Fibroblast of skin of back (primary cell): ENCODE measurements at regions not wholly inside any gene's neighbourhood (a gene's known extent, or its start where the extent isn't known, plus 50 kb on each side); places are given as distances from the start of the nearest gene placed in this dataset.
"Not testable (repeated sequence)": the region's sequence is repeated elsewhere in the genome, so short reads cannot be mapped to it uniquely, and the experiment has no call there.

ENCODE experiments used
- DNase-seq: peaks from one replicate; pipeline ENCODE4 v3.0.0-alpha.2; 2013

- no peak for DNase-seq
Measured at GRCh38 chrX:139199933-139200332, 330.6 kb upstream of the F9 start.

DNA sequence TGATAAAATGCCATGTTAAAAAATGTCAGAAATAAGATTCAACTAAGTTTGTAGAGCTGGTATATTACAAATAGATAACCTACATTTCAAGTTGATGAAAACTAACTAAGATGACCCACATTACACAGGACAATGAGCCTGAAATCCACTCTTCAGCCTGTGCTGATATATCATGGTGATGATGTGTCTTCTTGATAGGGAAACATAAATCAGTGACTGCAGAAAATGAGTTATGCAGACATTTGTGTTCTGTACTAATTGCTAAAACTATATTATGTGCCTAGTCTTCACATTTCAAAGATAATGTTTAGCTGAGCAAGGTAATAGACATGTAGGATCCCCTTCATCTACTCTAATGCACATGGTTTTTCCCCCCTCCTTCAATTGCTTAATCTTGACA, 331.6 kb upstream of the F9 start:
- no peak for DNase-seq

DNA sequence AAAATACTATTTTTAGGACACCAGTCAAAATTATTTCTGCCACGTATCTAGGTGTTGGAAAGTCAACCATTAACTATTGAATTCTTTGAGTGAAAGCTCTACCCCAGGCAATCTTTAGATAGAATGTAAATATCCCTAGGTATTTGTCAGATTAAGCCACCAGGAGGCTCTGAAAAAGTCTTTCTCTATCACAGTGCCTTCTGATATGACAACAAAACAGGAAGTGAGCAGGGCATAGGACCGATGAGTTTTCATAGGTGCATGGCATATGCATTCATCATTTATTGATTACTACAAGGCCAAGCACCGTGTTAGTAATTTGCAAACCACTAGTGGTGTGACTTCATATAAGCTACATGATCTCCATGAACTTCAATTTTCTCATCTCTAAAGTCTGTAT, 333.6 kb upstream of the F9 start:
- DNase-seq, result no peak

DNA sequence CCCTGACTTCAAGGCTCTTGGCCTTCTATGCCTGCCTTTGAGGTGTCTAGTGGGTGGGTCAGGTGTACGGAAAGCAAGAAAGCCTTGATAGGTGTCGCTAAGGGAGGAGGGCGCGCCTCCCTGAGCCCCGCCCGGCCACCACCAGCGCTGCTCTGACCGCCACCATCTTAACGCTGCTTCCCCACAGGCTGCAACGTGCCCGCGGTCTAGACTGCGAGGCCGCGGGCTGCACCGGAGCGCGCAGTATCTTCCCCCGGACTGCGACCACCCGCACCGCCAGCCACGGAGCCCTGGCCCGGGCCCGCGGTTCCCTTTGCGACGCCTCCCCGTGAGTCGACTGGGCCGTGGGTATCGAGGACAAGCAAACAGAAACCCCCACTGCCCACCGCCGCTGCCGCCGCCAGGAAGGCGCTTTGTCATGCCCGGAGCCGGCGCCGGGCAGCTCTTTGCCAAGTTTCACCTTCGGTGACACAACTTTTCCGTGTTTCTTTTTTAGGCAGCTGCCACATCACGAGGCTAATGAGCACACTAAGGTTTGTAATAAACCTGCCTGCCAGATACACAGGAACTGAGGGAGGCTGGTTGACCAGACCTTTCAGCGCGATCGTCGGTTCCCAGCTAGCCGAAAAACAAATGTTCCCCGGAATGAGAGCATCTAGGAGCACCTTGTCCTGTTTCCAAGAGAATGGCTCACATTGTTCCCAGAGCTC, 335.8 kb upstream of the F9 start:
- no peak for DNase-seq

DNA sequence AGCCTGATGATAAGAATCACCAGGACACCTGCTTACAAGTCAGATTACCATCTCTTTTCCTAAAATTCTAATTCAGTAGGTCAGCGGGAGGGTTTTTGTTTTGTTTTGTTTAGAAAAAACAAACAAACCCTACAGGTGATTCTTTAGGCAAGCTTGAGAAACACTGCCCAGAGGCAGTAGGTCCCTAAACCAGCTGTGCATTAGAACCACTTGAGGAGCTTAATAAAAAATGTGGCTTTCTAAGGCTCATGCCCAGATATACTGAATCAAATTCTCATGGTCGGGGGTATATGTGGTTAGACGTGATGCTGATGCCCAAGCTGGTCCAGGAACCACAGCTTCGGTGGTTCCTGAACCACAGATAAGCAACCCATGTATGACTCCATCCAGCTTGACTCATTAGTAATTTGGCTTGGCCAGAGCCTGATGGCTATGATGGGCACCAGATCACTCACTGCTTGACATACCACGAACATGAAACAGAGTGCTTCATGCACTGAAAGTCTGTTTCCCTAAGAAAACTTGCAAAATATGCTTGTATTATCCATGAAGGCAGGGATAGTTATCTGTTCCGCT, 338.1 kb upstream of the F9 start:
- DNase-seq, result no peak

- DNase-seq, result no peak
Measured at GRCh38 chrX:139191746-139192385, 338.7 kb upstream of the F9 start.

- no peak for DNase-seq
Measured at GRCh38 chrX:139191286-139191685, 339.3 kb upstream of the F9 start.

DNA sequence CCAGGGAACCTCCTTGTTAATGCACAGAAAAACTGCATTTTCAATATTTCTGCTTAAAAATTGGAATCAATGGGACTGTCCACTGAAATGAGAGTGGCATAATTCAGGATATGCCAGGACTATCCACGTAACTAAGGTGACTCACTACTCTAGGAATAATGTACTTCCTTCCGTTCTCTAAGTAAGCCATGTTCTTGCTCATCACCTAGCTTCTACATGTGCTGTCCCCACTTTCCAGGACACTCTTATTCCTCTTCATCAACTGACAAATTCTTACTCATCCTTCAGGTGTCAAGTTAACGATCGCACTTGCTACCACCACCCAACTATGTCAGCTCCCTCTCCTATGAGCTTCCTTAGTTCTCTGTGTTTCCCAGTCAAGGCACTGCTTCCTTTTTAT, 342.8 kb upstream of the F9 start:
- DNase-seq, result no peak

DNA sequence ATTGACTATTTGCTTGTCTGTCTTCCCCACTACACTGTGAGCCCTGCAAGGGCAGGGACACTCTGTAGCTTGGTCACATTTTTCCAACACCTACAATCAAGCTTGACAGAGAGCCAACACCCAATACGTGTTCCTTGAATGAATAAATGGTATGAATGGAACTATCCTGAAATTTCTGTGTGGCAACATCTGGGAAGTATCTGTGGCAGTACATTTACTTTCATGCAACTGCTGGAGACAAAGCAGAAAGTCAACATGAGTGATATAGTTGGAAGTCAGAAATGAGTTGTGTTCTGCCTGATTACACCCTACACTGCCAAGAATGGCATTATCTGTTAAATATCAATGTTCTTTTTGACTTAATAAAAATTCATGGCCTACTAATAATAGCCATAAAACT, 343.5 kb upstream of the F9 start:
- no peak for DNase-seq

DNA sequence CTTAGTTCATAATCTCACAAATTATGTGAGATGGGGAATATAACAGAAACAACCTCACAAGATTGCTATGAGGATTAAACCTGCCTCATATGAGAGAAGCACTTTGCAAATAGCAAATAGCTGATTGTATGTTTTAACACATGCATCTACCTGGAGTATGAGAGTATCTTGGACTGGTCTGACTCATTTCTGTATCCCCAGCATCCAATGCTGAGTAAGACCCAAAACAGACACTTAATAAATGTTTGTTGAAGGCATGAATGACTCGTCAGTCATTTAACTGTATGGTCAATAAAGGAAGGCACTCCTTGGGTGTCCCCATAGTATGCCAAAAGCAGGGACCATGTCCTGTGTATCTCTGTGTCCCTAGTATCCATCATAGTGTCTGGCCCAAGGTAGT, 350.9 kb upstream of the F9 start:
- no peak for DNase-seq

DNA sequence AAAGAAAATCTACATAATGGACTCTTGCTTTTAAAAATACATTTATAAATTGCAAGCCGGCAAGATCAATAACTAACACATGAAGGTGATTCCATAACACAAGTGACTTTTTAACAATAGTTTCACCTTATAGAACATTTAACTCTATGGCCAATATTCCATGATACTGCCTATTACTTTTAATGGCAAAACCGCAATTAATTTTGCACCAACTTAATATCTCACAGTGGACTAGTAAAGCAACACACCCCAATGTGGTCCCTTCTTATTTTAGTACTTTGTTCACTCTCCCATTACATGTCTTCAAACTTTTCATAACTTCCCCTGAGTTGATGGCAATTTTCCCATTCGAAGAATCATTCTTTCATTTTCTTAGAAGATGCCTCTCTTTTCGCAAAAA, 351.6 kb upstream of the F9 start:
- DNase-seq, result no peak

DNA sequence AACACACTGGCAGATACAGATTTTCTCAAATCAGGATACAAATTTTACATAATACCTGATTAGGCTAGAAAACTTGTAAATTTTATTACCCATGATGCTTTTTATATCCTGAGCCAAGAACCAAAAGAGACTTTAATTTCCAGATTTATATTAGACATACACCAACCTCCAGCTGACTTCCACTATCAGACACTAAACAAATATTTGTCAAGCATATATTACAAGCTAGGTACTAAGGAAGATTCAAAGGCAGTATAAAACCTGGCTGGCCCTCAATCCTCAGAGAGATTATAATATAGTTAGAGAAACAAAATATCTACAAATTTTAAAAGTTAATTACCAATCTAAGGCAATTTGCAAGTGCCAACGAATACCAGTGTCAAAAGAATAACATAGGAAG, 357.8 kb upstream of the F9 start:
- DNase-seq, result no peak

DNA sequence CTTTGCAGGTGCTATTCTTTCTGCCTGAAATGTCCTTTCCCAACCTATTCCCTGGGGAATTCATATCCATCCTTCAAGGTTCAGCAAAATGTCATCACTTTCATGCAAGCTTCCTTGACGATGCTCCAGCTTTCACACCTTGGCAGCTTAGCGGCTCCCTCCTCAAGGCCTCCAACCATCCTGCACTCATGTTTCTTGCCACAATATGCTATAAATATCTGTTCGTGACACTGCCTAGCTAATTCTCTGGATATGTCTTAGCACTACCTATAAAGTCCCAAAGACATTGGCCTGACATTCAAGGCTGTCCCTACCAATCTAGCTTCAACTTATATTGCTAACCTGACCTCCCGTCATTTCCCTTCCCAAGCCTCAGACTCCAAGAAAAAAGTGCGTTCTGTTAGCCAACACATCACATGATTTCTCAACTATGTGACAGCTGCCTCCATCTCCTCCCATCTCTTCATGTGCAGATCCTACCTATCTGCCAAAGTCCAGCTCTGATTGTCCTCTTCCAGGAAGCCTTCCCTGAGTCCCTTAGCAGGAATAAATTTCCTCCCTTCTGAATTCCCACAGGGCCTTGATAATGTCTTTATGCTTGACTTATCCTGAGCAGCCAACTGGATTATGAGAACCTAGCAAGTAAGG, 359.9 kb upstream of the F9 start:
- DNase-seq, result no peak

- DNase-seq, result no peak
Measured at GRCh38 chrX:139167282-139167681, 363.3 kb upstream of the F9 start.

DNA sequence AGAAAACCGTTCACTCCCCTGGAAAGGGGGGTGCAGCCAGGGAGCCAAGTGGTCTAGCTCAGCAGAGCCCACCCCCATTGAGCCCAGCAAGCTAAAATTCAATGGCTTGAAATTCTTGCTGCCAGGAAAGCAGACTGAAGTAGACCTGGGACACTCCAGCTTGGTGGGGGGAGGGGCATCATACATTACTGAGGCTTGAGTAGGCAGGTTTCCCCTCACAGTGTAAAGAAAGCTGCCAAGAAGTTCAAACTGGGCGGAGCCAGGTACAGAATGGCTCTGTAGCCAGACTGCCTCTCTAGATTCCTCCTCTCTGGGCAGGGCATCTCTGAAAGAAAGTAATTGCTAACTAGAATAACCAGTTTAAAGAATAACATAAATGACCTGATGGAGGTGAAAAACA, 372.3 kb upstream of the F9 start:
- no peak for DNase-seq

GRCh38 chrX:139156356-139156755, 374.2 kb upstream of the F9 start:
- no peak for DNase-seq

DNA sequence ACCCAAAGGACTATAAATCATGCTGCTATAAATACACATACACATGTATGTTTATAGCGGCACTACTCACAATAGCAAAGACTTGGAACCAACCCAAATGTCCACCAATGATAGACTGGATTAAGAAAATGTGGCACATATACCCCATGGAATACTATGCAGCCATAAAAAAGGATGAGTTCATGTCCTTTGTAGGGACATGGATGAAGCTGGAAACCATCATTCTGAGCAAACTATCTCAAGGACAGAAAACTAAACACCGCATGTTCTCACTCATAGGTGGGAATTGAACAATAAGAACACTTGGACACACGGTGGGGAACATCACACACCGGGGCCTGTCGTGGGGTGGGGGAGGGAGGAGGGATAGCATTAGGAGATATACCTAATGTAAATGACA, 383.9 kb upstream of the F9 start:
- not testable (repeated sequence) for DNase-seq

DNA sequence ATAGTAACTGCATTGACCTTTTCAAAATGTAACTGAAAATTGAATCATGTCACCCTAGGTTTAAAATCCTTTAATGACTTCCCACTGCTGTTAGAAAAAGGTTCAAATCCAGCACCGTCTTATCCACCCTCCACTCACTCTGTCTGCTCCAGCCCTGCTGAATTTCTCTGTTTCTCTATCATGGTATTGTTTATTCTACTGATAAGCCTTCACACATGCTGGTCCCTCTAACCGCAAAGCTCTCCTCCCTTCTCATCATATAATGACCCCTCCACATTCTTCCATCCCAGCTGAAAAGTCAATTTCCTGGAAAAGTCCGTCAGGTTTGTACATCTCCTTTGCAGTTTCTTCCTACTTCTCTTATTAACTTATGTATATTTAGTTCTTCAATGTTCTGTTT, 389.2 kb upstream of the F9 start:
- no peak for DNase-seq

GRCh38 chrX:139134316-139134715, 396.2 kb upstream of the F9 start:
- DNase-seq, result no peak

- no peak for DNase-seq
Measured at GRCh38 chrX:139126493-139126892, 404.0 kb upstream of the F9 start.

DNA sequence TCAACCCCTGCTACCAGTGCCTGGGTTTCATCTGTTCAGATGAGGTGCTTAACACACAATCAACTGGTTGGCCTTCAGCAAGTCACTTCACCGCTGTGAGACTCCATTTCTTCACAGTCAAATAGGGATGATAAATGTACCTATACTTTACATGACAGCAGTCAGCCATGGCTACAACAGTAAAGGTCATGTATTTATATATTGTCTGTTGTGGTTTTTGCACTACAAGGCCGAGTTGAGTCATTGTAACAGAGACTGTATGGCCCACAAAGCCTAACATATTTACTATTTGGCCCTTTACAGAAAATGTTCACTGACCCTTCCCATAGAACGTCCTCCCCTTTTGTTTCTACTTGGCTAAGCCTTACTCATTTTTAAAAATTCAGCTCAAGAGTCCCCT, 404.6 kb upstream of the F9 start:
- no peak for DNase-seq

- no peak for DNase-seq
Measured at GRCh38 chrX:139121616-139122286, 408.8 kb upstream of the F9 start.

GRCh38 chrX:139120760-139121159, 409.2 kb upstream of the FGF13 start:
- no peak for DNase-seq
